IMR-90 (cell line): ENCODE measurements at regions not wholly inside any gene's neighbourhood (a gene's known extent, or its start where the extent isn't known, plus 50 kb on each side); places are given as distances from the start of the nearest gene placed in this dataset.

Experiments
- ATAC-seq: fragments of 200-7000 bp; cut with Tn5 transposase; 2 replicates; pipeline ENCODE4 v1.9.1; 2020; ENCODE audit warnings: low read depth, mild to moderate bottlenecking, moderate library complexity
- BruUV-seq: library from RNA; stranded (reverse); fragments of 400-500 nt; replicated peaks from 2 replicates; lab custom pipeline; 2021; lab: Mats Ljungman, UMichigan
- CTCF ChIA-PET: fragments of 300-600 bp; formaldehyde crosslinking; extraction: SDS; loops from one replicate; lab custom pipeline; 2021; ENCODE audit warnings: antibody characterized with exemption; lab: Yijun Ruan, JAX
- POLR2A ChIA-PET: fragments of 300-600 bp; sonication (Branson Sonifier 250); formaldehyde crosslinking; loops from one replicate; lab custom pipeline; 2022; ENCODE audit warnings: antibody characterized with exemption; ENCODE audit not compliant: unreplicated experiment; lab: Charles Lee
- DNase-seq: peaks from one replicate; pipeline ENCODE4 v3.0.0; 2013
- H2AFZ ChIP-seq: replicated peaks from 2 replicates; pipeline ENCODE3; 2013; ENCODE audit warnings: low read length, mild to moderate bottlenecking; ENCODE audit not compliant: poor library complexity
- H2AK5ac ChIP-seq: 2 replicates; pipeline ENCODE4 v1.6.1; 2013; ENCODE audit warnings: low read depth, low read length, inconsistent platforms
- H2AK9ac ChIP-seq: replicated peaks from 2 replicates; pipeline ENCODE3; 2013; ENCODE audit warnings: mild to moderate bottlenecking, low read depth, low read length, moderate library complexity; ENCODE audit not compliant: poor library complexity
- H2BK120ac ChIP-seq: 2 replicates; pipeline ENCODE4 v1.6.1; 2013; ENCODE audit warnings: low read depth, low read length, inconsistent platforms
- H2BK15ac ChIP-seq: 3 replicates; pipeline ENCODE4 v1.6.1; 2013; ENCODE audit warnings: low read depth, low read length, inconsistent platforms
- H2BK20ac ChIP-seq: 2 replicates; pipeline ENCODE4 v1.6.1; 2013; ENCODE audit warnings: low read depth, mild to moderate bottlenecking, inconsistent platforms, low read length, moderate library complexity
- H2BK5ac ChIP-seq: 2 replicates; pipeline ENCODE4 v1.6.1; 2013; ENCODE audit warnings: mild to moderate bottlenecking, low read depth, low read length, inconsistent platforms; ENCODE audit not compliant: poor library complexity, severe bottlenecking
- H3K14ac ChIP-seq: replicated peaks from 2 replicates; pipeline ENCODE4 v1.6.1; 2013; ENCODE audit warnings: low read depth, low read length, inconsistent platforms
- H3K18ac ChIP-seq: 2 replicates; pipeline ENCODE4 v1.6.1; 2013; ENCODE audit warnings: low read depth, low read length, control low read depth
- H3K23ac ChIP-seq: 2 replicates; pipeline ENCODE4 v1.6.1; 2013; ENCODE audit warnings: low read depth, low read length, inconsistent platforms
- H3K27ac ChIP-seq: 2 replicates; pipeline ENCODE4 v1.5.1; 2013; ENCODE audit warnings: mild to moderate bottlenecking, control low read depth, low read length; ENCODE audit not compliant: insufficient read depth
- H3K27me3 ChIP-seq: 2 replicates; pipeline ENCODE4 v1.6.1; 2013; ENCODE audit warnings: low read length; ENCODE audit not compliant: control insufficient read depth, insufficient read depth
- H3K36me3 ChIP-seq: 2 replicates; pipeline ENCODE4 v1.6.1; 2013; ENCODE audit warnings: low read length, mixed read lengths; ENCODE audit not compliant: control insufficient read depth, insufficient read depth
- H3K4ac ChIP-seq: 2 replicates; pipeline ENCODE4 v1.6.1; 2013; ENCODE audit warnings: low read depth, low read length, inconsistent platforms
- H3K4me1 ChIP-seq: 2 replicates; pipeline ENCODE4 v1.6.1; 2013; ENCODE audit warnings: low read length, mixed read lengths; ENCODE audit not compliant: control insufficient read depth, insufficient read depth
- H3K4me2 ChIP-seq: 2 replicates; pipeline ENCODE4 v1.6.1; 2013; ENCODE audit warnings: low read depth, mild to moderate bottlenecking, control low read depth, low read length, moderate library complexity
- H3K4me3 ChIP-seq: 2 replicates; pipeline ENCODE4 v1.5.1; 2013; ENCODE audit warnings: low read depth, mild to moderate bottlenecking, control low read depth, low read length, moderate library complexity; ENCODE audit not compliant: insufficient read depth
- H3K56ac ChIP-seq: 2 replicates; pipeline ENCODE4 v1.6.1; 2013; ENCODE audit warnings: low read length, inconsistent platforms; ENCODE audit not compliant: insufficient read depth; ENCODE audit errors: extremely low read depth
- H3K79me1 ChIP-seq, 2 experiments: 2 replicates each; pipeline ENCODE4 v1.6.1; 2013; ENCODE audit warnings: low read length in 2 of 2, inconsistent platforms in 1 of 2, low read depth in 1 of 2
- H3K9ac ChIP-seq: 2 replicates; pipeline ENCODE4 v1.6.1; 2013; ENCODE audit warnings: low read depth, low read length, control low read depth
- H3K9me1 ChIP-seq: 2 replicates; pipeline ENCODE4 v1.6.1; 2013; ENCODE audit warnings: low read length, inconsistent platforms; ENCODE audit not compliant: insufficient read depth
- H3K9me3 ChIP-seq: 2 replicates; pipeline ENCODE4 v1.6.1; 2013; ENCODE audit warnings: low read length; ENCODE audit not compliant: control insufficient read depth, insufficient read depth
- H4K20me1 ChIP-seq: 2 replicates; pipeline ENCODE4 v1.6.1; 2013; ENCODE audit warnings: low read length, inconsistent platforms; ENCODE audit not compliant: insufficient read depth
- H4K5ac ChIP-seq: 2 replicates; pipeline ENCODE4 v1.6.1; 2013; ENCODE audit warnings: mild to moderate bottlenecking, low read depth, low read length, control low read depth
- H4K8ac ChIP-seq, 2 experiments: 2 replicates each; pipeline ENCODE4 v1.6.1; 2013; ENCODE audit warnings: low read depth in 2 of 2, low read length in 2 of 2, control low read depth in 1 of 2, inconsistent platforms in 1 of 2
- H4K91ac ChIP-seq: 2 replicates; pipeline ENCODE4 v1.6.1; 2013; ENCODE audit warnings: low read depth, low read length, inconsistent platforms; ENCODE audit not compliant: insufficient read depth
- CEBPB ChIP-seq: IDR thresholded peaks from 2 replicates; pipeline ENCODE4 v1.6.1; 2012; ENCODE audit warnings: low read depth, low read length, improper control_type of control experiment
- CHD1 ChIP-seq: IDR thresholded peaks from 2 replicates; pipeline ENCODE4 v1.6.1; 2012; ENCODE audit warnings: low read depth, low read length, improper control_type of control experiment
- ELK1 ChIP-seq: fragments of 150-350 bp; IDR thresholded peaks from 2 replicates; pipeline ENCODE4 v1.6.1; 2016; ENCODE audit warnings: low read depth, mild to moderate bottlenecking, low read length, moderate library complexity, borderline replicate concordance
- FOS ChIP-seq: fragments of 150-350 bp; IDR thresholded peaks from 2 replicates; pipeline ENCODE4 v1.6.1; 2016; ENCODE audit warnings: low read depth, low read length
- MAZ ChIP-seq: IDR thresholded peaks from 2 replicates; pipeline ENCODE4 v1.6.1; 2012; ENCODE audit warnings: low read depth, mild to moderate bottlenecking, low read length, improper control_type of control experiment, moderate library complexity, borderline replicate concordance
- MXI1 ChIP-seq: IDR thresholded peaks from 2 replicates; pipeline ENCODE4 v1.6.1; 2012; ENCODE audit warnings: low read depth, mild to moderate bottlenecking, low read length, moderate library complexity, borderline replicate concordance
- NFE2L2 ChIP-seq: fragments of 150-350 bp; IDR thresholded peaks from 2 replicates; pipeline ENCODE4 v1.6.1; 2016; ENCODE audit warnings: low read depth, mild to moderate bottlenecking, low read length
- RAD21 ChIP-seq: IDR thresholded peaks from 2 replicates; pipeline ENCODE4 v1.6.1; 2012; ENCODE audit warnings: low read length, improper control_type of control experiment
- RCOR1 ChIP-seq: IDR thresholded peaks from 2 replicates; pipeline ENCODE4 v1.6.1; 2012; ENCODE audit warnings: mild to moderate bottlenecking, low read length, improper control_type of control experiment; ENCODE audit not compliant: insufficient replicate concordance
- RFX5 ChIP-seq: IDR thresholded peaks from 2 replicates; pipeline ENCODE4 v1.8.0; 2012; ENCODE audit warnings: low read depth, mild to moderate bottlenecking, low read length, moderate library complexity
- SMC3 ChIP-seq: fragments of 150-350 bp; IDR thresholded peaks from 2 replicates; pipeline ENCODE4 v1.6.1; 2016; ENCODE audit warnings: low read depth, mild to moderate bottlenecking, antibody characterized with exemption, low read length, moderate library complexity
- dilution Hi-C: fragments of 300-500 bp; cut with HindIII; formaldehyde crosslinking; loops from one replicate; pipeline ENCODE4 v1.14.3; 2018; ENCODE audit warnings: low sequenced_read_pairs; ENCODE audit not compliant: unreplicated experiment
- in situ Hi-C: fragments of 300-500 bp; cut with MboI; formaldehyde crosslinking; loops from 3 replicates; pipeline ENCODE4 v1.14.3; 2019; ENCODE audit warnings: low sequenced_read_pairs, inconsistent platforms, mixed read lengths
- intact Hi-C: fragments of 100-400 bp; cut with micrococcal nuclease; formaldehyde crosslinking; loops from 2 replicates; pipeline ENCODE4 v1.10.0; 2022
- TF ChIP-seq, protein P1 (sequence below): fragments of 150-350 bp; IDR thresholded peaks from 2 replicates; pipeline ENCODE4 v1.6.1; 2017; ENCODE audit warnings: mild to moderate bottlenecking, antibody characterized with exemption, low read length, low read depth
- TF ChIP-seq, protein P2 (sequence below): conservative IDR thresholded peaks from 2 replicates; pipeline ENCODE4 v1.5.1; 2012; ENCODE audit warnings: mild to moderate bottlenecking, low read depth, low read length, improper control_type of control experiment

DNA sequence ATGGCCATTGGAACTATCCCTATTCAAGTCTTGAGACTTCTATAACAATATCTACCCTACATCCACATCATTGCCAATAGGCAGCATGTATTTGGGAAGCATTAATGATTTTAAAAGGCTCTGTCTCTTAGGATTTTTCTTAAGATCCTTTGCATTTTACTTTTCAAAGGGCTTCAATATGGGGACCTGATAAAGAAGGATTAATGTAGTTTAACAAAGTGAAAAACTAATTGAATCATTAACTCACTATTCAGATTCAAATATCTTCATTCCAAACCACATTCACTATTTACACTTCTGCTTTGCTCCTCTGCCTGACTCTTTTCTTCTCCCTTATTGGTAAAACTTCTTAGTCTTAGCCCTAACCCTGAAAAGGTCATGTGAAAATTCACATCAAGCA lies 333.0 kb downstream of the EPHA7 start:
- Histone ChIP-seq H3K14ac (no peak overlapping the region), H3K9me3 (no peaks in the 10 kb centered on the region), H3K79me1 (no peaks in the 10 kb centered on the region), H4K91ac (no peak overlapping the region), H3K9me1 (no peaks in the 10 kb centered on the region), H4K5ac (no peak overlapping the region), H3K36me3 (no peaks in the 10 kb centered on the region), H4K20me1 (no peaks in the 10 kb centered on the region), H4K8ac (no peak overlapping the region), H3K4me1 (no peaks in the 10 kb centered on the region), H2BK5ac (no peak overlapping the region), H3K4me3 (no peak overlapping the region), H3K9ac (no peak overlapping the region), H2AK5ac (no peak overlapping the region), H2AK9ac (no peak overlapping the region), H3K4ac (no peak overlapping the region), H3K27me3 (no peaks in the 10 kb centered on the region), H3K18ac (no peak overlapping the region), H3K23ac (no peak overlapping the region), H3K27ac (no peak overlapping the region), H2BK15ac (no peak overlapping the region), H3K4me2 (no peak overlapping the region), H2BK20ac (no peak overlapping the region), H3K56ac (no peak overlapping the region), H2AFZ (no peak overlapping the region), H2BK120ac (no peak overlapping the region)
- in situ Hi-C loops (no loop called here), dilution Hi-C loops (no loop called here), intact Hi-C loops (no loop called here)
- POLR2A ChIA-PET: no interaction called here
- CTCF ChIA-PET: no interaction called here
- DNase-seq (no peak), ATAC-seq (no peak)
- BruUV-seq: no TSS peak
- TF ChIP-seq CEBPB: no peak
- TF ChIP-seq RAD21: no peak
- TF ChIP-seq MAZ: no peak
- TF ChIP-seq SMC3: no peak
- TF ChIP-seq MXI1: no peak
- no peak for TF ChIP-seq CHD1
- TF ChIP-seq RCOR1: no peak
- TF ChIP-seq, protein P1, sequence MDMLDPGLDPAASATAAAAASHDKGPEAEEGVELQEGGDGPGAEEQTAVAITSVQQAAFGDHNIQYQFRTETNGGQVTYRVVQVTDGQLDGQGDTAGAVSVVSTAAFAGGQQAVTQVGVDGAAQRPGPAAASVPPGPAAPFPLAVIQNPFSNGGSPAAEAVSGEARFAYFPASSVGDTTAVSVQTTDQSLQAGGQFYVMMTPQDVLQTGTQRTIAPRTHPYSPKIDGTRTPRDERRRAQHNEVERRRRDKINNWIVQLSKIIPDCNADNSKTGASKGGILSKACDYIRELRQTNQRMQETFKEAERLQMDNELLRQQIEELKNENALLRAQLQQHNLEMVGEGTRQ: no peak
- TF ChIP-seq NFE2L2: no peak
- TF ChIP-seq, protein P2, sequence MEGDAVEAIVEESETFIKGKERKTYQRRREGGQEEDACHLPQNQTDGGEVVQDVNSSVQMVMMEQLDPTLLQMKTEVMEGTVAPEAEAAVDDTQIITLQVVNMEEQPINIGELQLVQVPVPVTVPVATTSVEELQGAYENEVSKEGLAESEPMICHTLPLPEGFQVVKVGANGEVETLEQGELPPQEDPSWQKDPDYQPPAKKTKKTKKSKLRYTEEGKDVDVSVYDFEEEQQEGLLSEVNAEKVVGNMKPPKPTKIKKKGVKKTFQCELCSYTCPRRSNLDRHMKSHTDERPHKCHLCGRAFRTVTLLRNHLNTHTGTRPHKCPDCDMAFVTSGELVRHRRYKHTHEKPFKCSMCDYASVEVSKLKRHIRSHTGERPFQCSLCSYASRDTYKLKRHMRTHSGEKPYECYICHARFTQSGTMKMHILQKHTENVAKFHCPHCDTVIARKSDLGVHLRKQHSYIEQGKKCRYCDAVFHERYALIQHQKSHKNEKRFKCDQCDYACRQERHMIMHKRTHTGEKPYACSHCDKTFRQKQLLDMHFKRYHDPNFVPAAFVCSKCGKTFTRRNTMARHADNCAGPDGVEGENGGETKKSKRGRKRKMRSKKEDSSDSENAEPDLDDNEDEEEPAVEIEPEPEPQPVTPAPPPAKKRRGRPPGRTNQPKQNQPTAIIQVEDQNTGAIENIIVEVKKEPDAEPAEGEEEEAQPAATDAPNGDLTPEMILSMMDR: no peak
- no peak for TF ChIP-seq FOS
- no peak for TF ChIP-seq RFX5
- no peak for TF ChIP-seq ELK1
